Inferior parietal cortex (tissue), 1 donor: ENCODE measurements at regions not wholly inside any gene's neighbourhood (a gene's known extent, or its start where the extent isn't known, plus 50 kb on each side); places are given as distances from the start of the nearest gene placed in this dataset.

ENCODE experiments used
- DNase-seq: peaks from one replicate; pipeline ENCODE4 v3.0.0-alpha.2; 2016; ENCODE audit errors: extremely low spot score

DNA sequence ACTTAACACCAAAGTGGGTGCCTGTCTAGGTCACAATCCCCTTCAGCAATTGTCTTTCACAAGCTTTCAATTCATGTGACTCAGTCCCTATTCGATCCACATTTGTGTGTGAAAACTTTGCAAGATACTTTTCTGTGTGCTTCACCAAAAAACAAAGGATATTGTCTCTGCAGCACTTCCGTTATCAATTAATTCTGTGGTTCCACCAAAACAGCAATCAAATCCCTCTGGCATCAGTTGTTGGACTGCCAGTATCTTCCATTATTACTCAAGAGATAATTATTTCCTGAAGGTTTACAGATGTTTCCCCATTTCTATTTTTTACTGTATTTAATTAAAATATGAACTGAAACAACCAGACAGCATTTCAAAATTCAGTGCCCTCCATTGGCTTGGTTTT is 481.4 kb downstream of the SUCLA2 start:
- DNase-seq: no peak

DNA sequence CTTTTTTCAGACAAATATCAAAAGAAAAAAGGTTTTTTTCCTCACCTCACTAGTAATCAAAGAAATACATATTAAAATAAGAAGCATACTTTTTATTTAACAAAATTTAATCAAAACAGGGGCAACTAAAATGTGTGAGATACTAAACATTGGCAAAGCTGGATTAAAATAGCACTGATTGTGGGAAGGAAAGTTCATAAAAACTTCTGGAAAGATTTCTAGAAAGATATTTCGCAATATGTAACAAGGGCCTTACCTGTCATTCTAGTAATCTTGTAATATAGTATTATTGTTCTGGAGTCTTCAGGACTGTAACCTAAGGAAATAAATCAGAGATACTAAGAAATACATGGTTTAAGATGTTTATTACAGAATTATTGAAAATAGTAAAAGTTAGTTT is 482.5 kb downstream of the SUCLA2 start:
- no peak for DNase-seq

DNA sequence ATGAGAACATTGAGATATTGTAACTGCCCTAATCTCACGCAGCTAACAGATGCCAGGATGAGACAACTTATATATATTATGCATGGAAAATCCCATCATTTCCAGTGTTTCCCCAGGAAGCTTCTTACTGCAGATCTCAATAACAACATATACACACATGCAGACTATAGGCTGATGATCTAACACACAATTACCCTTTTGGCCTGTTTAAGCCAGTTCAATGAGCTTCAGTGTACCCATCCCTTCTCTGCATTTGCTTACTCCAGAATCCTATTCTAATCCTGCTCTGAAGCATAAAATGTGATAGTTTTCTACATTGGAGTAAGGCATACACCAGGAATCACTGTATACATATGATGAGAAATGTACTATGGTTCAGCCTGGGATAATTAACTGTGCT is 489.4 kb downstream of the SUCLA2 start:
- no peak for DNase-seq

DNA sequence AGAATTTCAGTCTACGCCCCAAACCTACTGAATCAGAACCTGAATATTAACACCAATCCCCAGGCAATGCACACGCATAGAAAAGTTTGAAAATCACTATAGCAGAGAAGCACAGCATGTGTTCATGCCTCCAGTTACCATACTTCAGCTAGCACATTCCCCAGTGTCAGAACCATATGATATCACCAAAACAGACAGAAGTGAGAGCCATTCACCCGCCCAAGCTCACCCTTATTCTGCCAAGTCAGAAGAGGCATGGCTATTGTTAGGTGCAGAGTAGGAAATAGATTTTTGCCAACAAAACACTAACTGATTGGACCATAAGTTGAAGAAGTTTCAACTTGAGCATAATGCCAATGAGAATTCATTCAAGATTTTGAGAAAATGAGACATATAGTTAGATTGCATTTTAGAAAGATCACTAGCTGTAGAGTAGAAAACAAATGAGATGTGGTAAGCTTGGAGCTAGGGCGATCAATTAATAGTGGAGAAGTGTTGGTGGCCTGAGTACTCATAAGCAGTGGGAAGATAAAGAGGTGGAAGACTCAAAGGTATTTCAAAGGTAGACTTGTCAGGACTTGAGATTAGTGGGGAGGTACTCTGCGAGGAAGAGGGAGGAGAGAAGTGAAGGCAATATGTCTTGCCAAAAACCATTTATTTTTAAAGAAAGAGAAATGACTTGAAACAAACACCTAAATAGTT is 492.4 kb downstream of the SUCLA2 start:
- DNase-seq: no peak

DNA sequence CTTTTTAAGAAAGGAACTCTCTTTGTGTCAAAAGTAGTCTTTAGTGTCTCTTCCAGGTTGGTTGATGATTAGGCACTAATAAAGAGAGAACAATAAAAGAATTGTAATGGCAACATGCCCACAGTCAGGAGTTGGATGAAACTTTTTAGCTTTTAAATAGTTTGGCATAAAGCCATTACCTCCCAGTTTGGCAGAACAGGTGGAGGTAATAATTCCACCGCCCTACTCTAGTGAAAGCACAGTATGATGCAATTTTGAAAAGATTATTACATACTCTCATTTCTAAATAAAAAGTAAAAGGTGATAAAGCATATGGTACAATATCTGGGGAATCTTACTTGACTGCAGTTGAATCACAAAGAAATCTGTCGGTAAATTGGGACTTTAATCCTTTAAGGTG is 497.6 kb downstream of the SUCLA2 start:
- DNase-seq: no peak

DNA sequence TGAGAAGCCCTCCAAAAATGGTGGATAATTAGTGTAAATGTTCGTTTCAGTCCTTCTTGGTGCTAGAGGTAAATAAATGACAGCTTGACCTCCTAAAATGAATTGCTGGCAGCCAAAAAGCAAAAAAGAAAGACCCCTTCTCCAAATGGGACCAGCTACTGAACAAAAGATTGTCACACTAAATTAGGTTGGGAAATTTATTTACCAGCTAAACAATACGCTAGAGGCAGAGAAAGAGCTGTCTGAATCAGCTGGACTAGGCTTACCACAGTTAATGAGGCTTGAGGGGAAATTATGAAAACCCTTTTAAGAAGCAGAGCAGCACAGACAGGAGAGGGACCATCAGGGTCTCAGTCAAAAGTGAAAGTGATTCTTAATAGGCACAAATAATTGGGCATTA is 498.9 kb downstream of the SUCLA2 start:
- no peak for DNase-seq

DNA sequence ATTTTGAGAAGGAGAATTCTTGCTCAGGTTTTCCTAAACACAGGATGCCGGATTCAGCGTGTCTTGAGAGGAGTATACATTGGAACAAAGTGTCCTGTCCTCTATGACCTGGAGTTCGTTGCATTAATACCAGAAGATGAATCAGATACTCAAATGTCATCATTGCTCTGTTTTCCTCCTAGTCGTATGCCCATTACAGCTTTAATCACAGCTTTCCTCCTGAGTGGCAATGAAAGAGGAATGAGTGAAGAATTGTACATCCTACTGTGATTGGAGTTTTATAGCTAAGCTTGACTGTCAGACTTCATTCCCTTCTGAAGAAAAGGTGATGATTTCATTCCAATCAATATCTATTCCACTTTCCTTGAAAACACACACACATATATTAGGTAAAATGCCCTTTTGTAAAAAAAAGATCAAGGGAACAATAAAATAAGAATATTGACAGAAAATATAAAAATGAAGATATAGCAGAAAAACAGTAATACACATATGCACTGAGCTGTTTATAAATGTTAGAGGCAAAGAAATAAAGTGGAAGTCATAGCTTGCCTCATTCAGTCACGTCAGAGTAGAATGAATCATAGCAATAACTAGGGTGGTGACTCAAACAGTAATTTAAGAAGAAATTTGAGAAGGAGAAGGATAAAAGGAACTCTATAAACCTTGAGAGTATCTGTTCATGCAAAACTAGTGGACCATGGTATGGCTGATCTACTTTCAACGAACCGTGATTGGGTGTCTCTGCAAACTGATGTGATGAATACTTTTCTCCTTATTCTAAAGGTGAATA is 501.5 kb downstream of the SUCLA2 start:
- DNase-seq: no peak

DNA sequence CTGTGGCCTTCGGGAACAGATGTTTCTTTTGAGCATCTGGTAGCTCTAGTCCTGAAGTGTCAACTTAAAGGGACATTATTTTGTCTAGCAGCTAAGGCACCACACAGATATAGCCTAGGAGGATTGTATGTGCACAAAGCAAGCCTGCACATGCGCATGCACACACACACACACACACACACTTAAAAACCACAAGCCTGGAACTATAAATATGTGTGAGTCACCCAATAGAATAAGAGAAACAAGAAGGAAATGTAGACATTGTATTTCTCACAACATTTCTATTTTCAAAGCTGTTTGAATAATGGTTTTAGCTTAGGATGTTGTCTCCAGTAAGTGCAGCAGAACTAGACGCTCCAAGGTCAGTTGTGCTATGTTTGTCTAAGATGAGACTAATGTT is 516.5 kb downstream of the SUCLA2 start:
- DNase-seq: no peak

DNA sequence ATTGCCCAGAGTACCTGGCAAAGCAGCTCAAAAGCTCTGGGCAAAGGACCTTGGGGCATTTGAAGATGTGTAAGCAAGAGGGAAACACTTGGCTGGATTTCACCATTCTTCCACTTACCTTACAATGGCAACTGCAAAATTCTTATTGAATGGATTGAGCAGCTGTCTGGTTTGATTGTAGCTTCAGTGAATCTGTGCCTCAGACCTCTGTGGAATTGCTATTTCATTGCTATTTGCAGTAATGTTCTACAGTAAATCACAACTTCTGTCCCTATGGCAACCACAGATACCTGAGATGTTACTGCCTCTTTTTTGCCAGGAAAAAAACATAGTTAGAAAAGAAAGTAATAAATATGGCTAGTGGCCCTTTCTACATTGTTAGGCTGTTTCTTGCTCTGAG is 519.5 kb downstream of the SUCLA2 start:
- no peak for DNase-seq

DNA sequence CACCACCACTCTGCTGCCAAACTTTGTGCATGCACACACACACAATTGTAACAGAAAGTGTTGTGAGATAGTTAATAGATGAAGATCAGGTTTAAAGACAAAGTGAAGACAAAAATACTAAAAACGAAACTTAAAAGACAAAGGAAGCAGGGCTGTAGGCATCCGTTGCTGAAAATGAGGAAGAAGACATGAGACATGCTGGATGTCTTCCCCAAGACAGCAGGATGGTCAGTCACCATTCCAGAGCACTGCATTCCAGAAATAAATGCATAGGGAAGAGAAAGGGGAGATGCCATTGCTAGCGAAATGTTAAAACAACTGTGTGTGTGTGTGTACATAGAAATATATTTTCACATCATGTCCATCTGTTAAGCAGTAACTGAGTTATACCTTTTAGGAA is 520.1 kb downstream of the SUCLA2 start:
- no peak for DNase-seq

DNA sequence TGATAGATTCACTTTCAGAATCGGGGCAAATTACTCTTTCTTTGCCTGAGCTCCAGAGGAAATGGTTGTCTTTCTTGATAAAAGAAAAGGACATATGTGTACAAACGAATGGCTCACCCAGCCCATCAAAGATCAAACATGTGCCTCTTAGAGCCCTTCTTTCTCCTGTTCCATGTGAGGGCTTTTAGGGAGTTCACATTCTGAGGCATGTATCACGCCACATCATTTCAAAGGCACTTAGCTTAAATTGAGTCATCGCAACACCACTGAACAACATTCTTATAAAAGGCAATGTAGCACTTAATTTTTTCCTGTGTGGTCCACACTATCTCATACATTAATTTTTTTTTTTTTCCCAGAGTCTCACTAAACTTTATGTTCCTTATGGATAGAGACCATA is 521.0 kb downstream of the SUCLA2 start:
- DNase-seq: no peak

DNA sequence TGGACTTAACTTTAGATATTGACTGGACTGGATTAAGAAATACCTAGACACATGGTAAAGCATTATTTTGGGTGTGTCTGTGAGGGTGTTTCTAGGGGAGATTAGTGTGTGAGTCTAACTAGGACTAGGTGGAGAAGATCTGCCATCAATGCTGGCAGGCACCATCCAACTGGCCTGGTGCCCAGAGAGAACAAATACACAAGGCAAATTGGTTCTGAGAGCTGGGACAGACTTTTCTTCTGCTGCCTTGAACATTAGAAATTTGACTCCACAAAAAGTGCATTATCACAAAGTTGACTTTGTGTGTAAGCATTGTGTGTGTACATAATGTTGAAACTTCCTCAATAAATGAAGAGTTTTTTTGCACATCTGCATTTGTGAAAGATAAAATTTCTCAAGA is 522.1 kb downstream of the SUCLA2 start:
- DNase-seq: no peak

DNA sequence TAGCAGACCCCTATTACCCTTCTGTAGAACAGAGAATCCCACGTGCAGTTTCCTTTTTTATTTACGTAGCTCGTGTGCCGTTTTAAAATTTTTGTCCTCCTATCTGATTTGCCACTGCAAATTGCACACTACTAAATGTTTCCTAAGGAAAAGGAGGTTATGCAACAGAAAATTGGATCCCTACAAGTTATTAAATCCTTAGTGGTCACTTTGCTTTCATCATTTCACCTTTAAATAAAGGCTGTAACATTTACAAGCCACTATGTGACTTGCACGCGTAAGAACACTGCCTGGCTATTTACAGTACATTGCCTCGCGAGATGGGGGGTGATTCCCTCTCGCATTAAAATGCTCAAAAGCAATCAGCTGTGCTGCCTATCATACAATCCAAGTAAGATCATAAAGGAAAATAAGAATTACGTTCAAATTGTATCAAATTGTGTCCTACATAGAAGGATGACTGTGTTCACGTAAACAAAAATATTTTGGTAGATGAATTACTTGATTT is 525.6 kb downstream of the SUCLA2 start:
- no peak for DNase-seq

DNA sequence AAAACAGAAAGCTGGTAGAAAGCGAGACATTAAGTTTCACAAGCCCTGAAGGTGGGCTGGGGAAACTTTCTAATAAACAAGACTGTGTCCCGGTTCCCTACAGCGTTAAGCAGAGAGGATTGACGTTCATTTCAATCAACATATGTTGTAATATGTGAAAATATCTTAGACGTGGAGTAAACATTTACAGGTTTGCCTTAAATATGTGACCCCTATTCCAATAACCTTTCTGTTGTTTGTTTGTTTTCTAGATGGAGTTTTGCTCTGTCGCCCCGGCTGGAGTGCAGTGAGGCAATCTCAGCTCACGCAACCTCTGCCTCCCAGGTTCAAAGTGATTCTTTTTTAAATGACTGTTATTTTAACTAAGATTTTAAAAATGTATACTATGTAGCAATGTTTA is 526.2 kb downstream of the SUCLA2 start:
- no peak for DNase-seq

DNA sequence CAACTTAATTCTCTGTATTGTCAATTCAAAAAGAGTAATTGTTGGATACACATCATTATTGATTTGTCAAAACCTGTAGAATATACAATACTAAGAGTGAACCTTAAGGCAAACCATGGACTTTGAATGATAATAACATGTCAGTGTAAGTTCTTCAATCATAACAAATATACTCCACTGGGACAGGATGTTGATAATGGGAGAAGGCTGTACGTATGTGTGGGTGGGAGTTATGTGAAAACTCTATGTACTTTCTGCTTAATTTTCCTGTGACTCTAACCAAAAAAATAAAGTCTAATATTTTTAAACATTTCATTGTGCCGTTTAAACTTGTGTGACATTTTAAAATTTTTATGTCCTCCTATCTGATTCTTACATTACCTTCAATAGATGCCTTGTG is 526.7 kb downstream of the SUCLA2 start:
- no peak for DNase-seq

DNA sequence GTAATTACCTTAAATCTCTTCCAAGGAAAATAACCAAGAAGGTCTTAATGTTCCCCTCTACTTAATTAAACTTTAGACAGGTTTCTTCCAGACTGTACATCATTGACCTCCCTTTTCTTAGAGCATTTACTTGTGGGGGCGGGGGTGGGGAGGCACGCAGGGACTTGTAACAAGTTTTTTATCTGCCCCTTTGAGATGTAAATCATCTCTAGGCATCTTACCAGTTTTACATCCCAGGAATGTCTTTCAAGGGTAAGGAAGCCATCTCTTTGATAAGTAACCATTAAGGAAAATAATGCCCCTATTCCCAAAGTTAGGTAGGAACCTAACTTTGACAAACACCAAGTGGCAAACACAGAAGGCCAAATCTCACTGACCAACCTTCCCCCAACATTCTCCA is 528.6 kb downstream of the SUCLA2 start:
- DNase-seq: no peak

DNA sequence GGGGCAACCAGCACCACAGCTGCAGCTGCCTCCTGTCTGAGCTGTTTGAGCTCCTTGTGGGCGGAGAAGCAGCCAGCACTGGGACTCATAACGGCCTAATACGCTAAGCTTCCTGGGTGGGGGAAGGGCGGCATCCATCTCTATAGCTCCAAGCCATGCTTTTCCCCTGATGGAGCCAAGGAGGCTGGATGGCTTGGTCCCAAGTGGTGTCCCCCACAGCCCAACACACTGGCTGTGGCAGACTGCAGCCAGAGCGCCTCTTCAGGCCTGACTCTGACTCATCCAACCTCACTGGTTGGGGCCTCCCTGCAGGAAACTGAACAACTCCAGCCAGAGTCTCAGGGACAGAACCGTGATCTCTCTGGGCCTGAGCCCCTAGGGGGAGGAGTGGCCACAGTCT is 537.3 kb downstream of the SUCLA2 start:
- no peak for DNase-seq

DNA sequence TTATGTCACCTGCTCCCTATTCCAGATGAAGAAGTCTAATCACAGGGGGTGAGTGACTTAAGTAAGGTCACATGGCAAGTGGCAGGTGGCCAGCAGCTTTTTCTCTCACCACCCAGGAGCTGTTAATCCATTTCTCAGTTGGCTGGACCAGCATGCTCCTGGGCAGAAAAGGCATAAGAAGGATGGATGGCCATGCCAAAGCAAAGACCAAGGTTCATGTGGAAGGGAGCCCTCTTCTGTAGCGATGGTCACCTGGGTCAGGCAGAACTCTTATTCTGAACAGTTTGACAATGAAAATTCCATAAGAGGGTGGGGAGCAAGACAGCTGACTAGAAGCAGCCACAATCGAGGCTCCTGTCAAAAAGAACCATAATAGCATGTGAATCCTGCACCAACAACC is 538.1 kb downstream of the SUCLA2 start:
- no peak for DNase-seq

DNA sequence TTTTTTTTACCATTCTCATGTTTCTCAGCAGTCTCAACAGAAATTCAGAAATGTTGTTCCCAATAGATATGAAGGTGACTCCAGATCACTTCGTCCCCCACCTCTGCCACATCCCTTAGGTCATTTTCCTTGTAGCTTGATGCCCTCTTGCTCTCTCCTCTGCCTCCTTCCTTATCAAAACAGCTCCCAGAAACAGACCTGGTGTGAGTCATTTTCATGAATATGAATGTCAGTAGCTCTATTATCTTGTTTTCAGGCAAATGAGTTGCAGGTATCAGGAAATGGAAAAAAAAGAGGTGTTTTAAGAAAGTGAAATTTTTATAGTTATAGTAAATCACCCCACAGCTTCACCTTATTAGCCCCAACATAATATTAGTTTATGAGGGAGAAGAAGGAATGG is 539.3 kb downstream of the SUCLA2 start:
- no peak for DNase-seq

DNA sequence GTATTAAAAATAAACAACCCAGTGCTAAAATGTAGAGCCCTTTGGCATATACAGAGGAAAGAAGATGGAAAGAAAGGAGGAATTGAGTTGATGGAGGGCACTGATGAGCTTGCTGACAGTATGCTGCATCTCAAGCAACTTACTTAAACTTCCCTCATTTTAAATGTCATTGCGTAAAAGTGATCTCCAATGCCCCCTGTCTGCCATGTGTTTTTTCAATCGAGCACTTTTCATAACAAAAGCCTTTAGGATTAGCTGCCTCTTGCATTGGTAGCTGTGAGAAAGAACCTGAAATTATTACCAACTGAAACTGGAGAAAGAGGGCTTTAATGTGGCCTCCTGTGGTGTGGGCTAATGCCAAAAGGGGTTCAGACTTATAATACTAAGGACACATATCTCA is 541.6 kb downstream of the SUCLA2 start:
- no peak for DNase-seq

DNA sequence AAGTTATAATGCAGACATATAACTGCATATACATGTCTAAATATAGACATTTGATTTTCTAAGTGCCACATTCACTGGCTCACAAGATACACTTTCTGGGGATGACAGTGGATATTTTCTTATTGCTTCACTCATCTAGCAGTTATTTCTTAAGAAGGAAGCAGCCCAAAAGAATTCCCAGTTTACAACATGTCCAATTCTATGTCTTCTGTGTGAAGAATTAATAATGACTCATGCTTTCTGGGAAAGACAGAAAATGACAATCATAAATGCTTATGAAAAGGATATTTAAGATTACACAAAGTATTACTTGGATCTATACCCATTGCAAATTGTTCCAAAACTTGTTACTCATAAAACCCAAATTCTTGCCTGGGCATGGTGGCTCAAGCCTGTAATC is 543.4 kb downstream of the SUCLA2 start:
- no peak for DNase-seq

DNA sequence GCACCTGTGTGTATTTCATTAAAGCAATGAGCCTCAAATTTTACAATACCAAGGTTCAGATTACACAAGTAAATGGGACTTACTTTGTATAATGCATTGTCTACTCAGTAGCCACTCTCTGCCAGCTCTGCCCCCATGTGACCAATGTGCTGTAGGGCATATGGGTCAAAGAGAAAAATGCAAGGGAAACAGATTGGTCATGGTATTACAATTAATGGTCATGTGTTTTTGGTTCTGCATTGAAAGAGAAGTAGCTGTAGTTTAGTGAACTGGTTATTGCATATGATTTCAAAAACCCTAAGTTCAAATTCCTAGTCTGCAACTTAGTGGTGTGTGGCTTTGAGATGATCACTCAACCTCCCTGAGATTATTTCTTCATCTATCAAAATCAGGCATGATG is 545.4 kb downstream of the SUCLA2 start:
- no peak for DNase-seq

DNA sequence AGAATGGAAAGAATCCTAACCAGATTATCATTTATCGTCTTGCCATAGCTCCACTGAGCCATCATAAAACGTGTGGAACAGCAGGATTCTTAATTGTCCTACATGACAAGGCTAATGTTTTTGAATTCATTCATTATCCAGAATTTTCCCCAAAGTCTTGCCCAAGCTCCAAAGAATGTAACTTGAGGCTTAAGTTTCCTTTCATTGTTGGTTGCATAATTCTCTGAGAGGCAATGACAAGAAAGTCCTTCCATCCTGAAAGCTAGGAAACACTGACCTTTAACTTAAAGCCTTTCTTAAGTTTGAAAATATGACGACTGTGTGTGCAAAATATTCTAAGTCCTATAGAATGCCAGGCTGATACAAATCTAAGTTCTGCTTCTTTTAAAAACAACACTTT is 546.1 kb downstream of the SUCLA2 start:
- no peak for DNase-seq
